Spinal cord (tissue), 9 donors: ENCODE measurements at regions not wholly inside any gene's neighbourhood (a gene's known extent, or its start where the extent isn't known, plus 50 kb on each side); places are given as distances from the start of the nearest gene placed in this dataset.

ENCODE experiments used
- DNase-seq, 6 donors: peaks; one replicate each; pipeline versions ENCODE4 v3.0.0 to v3.0.0-alpha.2; 2013 to 2015; ENCODE audit warnings: low spot score in 6 of 6, low read depth in 4 of 6
- H3K27ac ChIP-seq: one replicate; pipeline ENCODE4 v1.5.1; 2013; ENCODE audit warnings: low read depth, low read length, control low read depth
- H3K27me3 ChIP-seq: one replicate; pipeline ENCODE4 v1.6.1; 2013; ENCODE audit warnings: low read length; ENCODE audit not compliant: control insufficient read depth, insufficient read depth
- H3K36me3 ChIP-seq: one replicate; pipeline ENCODE4 v1.6.1; 2013; ENCODE audit warnings: low read length; ENCODE audit not compliant: control insufficient read depth, insufficient read depth
- H3K4me1 ChIP-seq: one replicate; pipeline ENCODE4 v1.6.1; 2013; ENCODE audit warnings: low read length; ENCODE audit not compliant: control insufficient read depth, insufficient read depth
- H3K4me3 ChIP-seq: one replicate; pipeline ENCODE4 v1.5.1; 2013; ENCODE audit warnings: low read depth, low read length, control low read depth
- H3K9me3 ChIP-seq: one replicate; pipeline ENCODE4 v1.6.1; 2013; ENCODE audit warnings: low read length; ENCODE audit not compliant: control insufficient read depth, insufficient read depth
- WGBS: methylation state at CpG from one replicate; pipeline ENCODE4 v1.1.5; 2013; ENCODE audit warnings: missing lambda C conversion rate; ENCODE audit not compliant: insufficient coverage; 5-methylcytosine and 5-hydroxymethylcytosine counted together
- donor health status: healthy.

DNA sequence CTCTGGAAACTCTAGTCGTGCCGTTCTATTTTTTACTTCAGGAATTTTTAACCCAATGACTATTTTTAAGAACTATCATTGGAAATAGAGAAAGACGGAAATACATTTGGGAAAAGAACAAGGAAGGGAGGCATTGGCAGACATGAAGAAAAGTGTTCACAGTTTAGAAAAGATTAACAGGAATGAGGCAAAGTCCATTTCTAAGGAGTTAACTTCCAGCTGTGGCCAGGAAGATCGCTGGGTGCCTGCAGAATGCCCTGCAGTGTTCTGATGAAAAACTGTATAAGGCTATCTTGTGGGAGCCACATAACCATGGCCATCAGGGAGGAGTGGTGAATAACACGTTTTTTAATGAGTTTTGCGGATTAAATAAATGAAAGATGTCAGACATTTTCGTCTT is 150.6 kb upstream of the VCX3A start:
- Histone ChIP-seq H3K4me3 (no peak overlapping the region), H3K9me3 (no peaks in the 10 kb centered on the region), H3K4me1 (no peaks in the 10 kb centered on the region), H3K27me3 (no peaks in the 10 kb centered on the region), H3K36me3 (no peaks in the 10 kb centered on the region), H3K27ac (no peak overlapping the region)
- 68% methylated on average over 4 of the region's 7 CpGs for WGBS
- DNase-seq: no peak

DNA sequence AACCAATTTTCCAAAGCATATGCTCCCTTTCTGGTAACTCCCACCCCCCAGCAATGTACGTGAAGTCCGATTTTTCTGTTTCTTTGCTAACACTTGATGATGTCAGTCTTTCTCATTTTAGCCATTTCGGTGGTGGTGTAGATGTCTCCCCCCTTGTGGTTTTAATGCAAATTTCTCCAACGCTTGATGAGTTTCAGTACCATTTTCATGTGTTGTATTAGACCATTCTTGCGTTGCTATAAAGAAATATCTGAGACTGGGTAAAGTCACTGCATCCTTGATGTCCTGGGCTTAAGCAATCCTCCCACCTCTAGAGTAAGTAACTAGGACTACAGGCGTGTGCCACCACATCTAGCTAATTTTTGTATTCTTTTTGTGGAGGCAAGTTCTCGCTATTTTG is 148.4 kb upstream of the VCX3A start:
- DNase-seq: no peak
- no peaks in the 10 kb centered on the region for H3K27me3 ChIP-seq
- 100% methylated on average over 7 of the region's 7 CpGs for WGBS

GRCh38 chrX:6681521-6682145 is 146.7 kb upstream of the VCX3A start:
- no peaks in the 10 kb centered on the region for H3K9me3 ChIP-seq
- H3K4me1 ChIP-seq: no peaks in the 10 kb centered on the region
- no peak overlapping the region for H3K4me3 ChIP-seq
- no peaks in the 10 kb centered on the region for H3K36me3 ChIP-seq
- H3K27ac ChIP-seq: no peak overlapping the region
- DNase-seq: no peak
- WGBS: 33% methylated on average over 3 of the region's 7 CpGs
- no peaks in the 10 kb centered on the region for H3K27me3 ChIP-seq

More for the DNA sequence above, 148.4 kb upstream of the VCX3A start:
- H3K9me3 ChIP-seq: no peaks in the 10 kb centered on the region
- no peak overlapping the region for H3K27ac ChIP-seq
- no peak overlapping the region for H3K4me3 ChIP-seq
- no peaks in the 10 kb centered on the region for H3K4me1 ChIP-seq
- no peaks in the 10 kb centered on the region for H3K36me3 ChIP-seq

DNA sequence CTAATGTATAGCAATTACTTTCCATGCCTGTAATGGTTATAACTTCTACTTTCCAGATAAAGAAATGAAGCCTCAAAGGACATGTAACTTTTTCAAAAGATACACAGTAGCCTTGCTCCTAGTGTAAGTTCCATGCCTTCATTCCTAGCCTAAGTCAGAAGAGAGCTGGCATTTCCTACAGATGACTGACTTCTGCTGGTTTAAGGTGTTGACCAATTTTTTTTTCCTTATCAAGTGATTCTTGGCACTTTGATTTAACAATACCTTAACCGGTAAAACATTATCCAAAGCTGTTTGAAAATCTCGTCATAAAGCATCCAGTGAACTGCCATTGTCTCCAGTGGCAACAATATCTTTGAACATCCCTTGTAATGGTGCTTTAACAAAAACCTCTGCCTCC is 145.1 kb upstream of the VCX3A start:
- Histone ChIP-seq H3K27ac (no peak overlapping the region), H3K4me1 (no peaks in the 10 kb centered on the region), H3K36me3 (no peaks in the 10 kb centered on the region), H3K9me3 (no peaks in the 10 kb centered on the region), H3K27me3 (no peaks in the 10 kb centered on the region), H3K4me3 (no peak overlapping the region)
- DNase-seq: no peak
- 90% methylated on average over 2 of the region's 2 CpGs for WGBS

- Histone ChIP-seq H3K27ac (no peak overlapping the region), H3K9me3 (no peaks in the 10 kb centered on the region), H3K27me3 (no peaks in the 10 kb centered on the region), H3K4me1 (no peaks in the 10 kb centered on the region), H3K4me3 (no peak overlapping the region), H3K36me3 (no peaks in the 10 kb centered on the region)
- no peak for DNase-seq
- WGBS: no CpG with 5 or more reads among the region's 5 CpGs
Measured at GRCh38 chrX:6679550-6679949, 144.6 kb upstream of the VCX3A start.

GRCh38 chrX:6678313-6678712 is 143.4 kb upstream of the VCX3A start:
- no peak overlapping the region for H3K27ac ChIP-seq
- 62% methylated on average over 3 of the region's 7 CpGs for WGBS
- no peaks in the 10 kb centered on the region for H3K27me3 ChIP-seq
- H3K9me3 ChIP-seq: no peaks in the 10 kb centered on the region
- peak in 2 of 6 donors; percentile 9 to 47 for DNase-seq
- H3K4me3 ChIP-seq: no peak overlapping the region
- no peaks in the 10 kb centered on the region for H3K4me1 ChIP-seq
- no peaks in the 10 kb centered on the region for H3K36me3 ChIP-seq

DNA sequence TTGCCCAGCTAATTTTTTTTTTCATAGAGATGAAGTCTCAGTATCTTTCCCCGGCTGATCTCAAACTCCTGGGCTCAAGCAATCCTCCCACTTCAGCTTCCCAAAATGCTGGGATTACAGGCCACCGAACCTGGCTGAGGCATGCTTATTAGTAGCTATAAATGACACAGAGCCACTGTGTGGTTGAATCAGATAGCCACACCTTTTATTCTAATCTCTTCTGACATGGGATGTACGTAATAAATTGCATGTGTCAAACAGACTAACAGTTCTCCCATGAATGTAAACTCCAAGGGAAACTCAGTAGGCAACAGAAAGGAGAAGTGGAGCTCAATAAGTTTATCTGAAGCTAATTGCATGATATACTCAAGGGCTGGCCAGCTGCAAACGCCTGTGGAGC is 139.8 kb upstream of the VCX3A start:
- no peak for DNase-seq
- Histone ChIP-seq H3K4me1 (no peaks in the 10 kb centered on the region), H3K27me3 (no peaks in the 10 kb centered on the region), H3K9me3 (no peaks in the 10 kb centered on the region), H3K27ac (no peak overlapping the region), H3K36me3 (no peaks in the 10 kb centered on the region), H3K4me3 (no peak overlapping the region)
- WGBS: no CpG with 5 or more reads among the region's 4 CpGs

DNA sequence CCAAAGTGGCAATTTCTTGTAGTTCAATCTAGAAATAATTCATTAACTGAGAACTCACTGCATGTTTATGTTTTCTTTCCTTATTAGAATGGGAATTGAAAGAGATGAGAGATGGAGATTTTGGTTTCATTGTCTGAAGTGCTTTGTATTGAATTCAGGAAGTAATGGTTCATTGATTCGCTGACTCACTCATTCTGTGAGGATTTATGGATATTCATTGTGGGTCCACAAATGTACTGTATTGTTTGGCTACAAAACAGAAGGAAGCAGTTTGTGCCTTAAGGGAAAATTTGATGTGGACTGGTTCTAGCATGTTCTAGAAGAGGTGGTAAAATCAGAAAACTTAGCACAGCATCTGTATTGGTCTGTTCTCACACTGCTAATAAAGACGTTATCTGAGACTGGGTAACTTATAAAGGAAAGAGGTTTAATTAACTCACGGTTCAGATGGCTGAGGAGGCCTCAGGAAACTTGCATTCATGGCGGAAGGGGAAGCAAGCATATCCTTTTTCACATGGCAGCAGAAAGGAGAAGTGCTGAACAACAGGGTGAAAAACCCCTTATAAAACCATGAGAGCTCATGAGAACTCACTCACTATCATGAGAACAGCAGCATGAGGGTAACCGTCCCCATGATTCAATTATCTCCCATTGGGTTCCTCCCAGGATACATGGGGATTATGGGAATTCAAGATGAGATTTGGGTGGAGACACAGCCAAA is 132.3 kb upstream of the VCX3A start:
- no peak overlapping the region for H3K27ac ChIP-seq
- 75% methylated on average over 1 of the region's 5 CpGs for WGBS
- no peaks in the 10 kb centered on the region for H3K4me1 ChIP-seq
- no peak overlapping the region for H3K4me3 ChIP-seq
- no peaks in the 10 kb centered on the region for H3K36me3 ChIP-seq
- no peak for DNase-seq
- no peaks in the 10 kb centered on the region for H3K27me3 ChIP-seq
- H3K9me3 ChIP-seq: no peaks in the 10 kb centered on the region

DNA sequence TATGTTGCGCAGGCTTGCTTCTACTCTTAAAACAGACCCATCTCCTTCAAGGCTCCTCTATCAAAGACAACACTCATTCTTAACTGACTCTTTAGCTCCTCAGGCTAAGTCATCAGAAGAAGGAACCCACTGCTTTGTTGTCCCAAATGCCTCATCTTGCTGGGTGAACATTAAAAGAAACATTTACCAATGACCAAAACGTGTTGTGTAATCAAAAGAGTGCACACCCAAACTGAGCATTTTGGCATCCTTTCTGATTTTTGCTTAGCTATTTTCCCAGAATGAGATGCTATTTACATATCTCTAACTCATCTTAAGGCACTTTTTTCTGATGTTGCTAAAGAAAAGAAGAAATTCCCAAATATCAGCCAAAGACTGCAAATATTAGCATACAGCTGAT is 131.7 kb upstream of the VCX3A start:
- no peaks in the 10 kb centered on the region for H3K4me1 ChIP-seq
- no peaks in the 10 kb centered on the region for H3K9me3 ChIP-seq
- no peaks in the 10 kb centered on the region for H3K36me3 ChIP-seq
- no peaks in the 10 kb centered on the region for H3K27me3 ChIP-seq
- no peak overlapping the region for H3K4me3 ChIP-seq
- H3K27ac ChIP-seq: no peak overlapping the region
- no peak for DNase-seq
- 86% methylated on average over 2 of the region's 2 CpGs for WGBS

GRCh38 chrX:6661736-6662135 is 126.8 kb upstream of the VCX3A start:
- no CpG with 5 or more reads among the region's 4 CpGs for WGBS
- H3K9me3 ChIP-seq: no peaks in the 10 kb centered on the region
- no peak for DNase-seq
- no peaks in the 10 kb centered on the region for H3K27me3 ChIP-seq
- H3K4me3 ChIP-seq: no peak overlapping the region
- H3K27ac ChIP-seq: no peak overlapping the region
- H3K36me3 ChIP-seq: no peaks in the 10 kb centered on the region
- H3K4me1 ChIP-seq: no peaks in the 10 kb centered on the region
